Erythroblast (primary cell): ENCODE measurements at regions not wholly inside any gene's neighbourhood (a gene's known extent, or its start where the extent isn't known, plus 50 kb on each side); places are given as distances from the start of the nearest gene placed in this dataset.

ENCODE experiments used
- GATA1 ChIP-seq: IDR thresholded peaks from 2 replicates; pipeline ENCODE4 v1.6.1; 2011; ENCODE audit warnings: low read depth, mild to moderate bottlenecking, control low read depth, low read length, moderate library complexity
- POLR2A ChIP-seq: IDR thresholded peaks from 2 replicates; pipeline ENCODE4 v1.6.1; 2011; ENCODE audit warnings: mild to moderate bottlenecking, low read length

DNA sequence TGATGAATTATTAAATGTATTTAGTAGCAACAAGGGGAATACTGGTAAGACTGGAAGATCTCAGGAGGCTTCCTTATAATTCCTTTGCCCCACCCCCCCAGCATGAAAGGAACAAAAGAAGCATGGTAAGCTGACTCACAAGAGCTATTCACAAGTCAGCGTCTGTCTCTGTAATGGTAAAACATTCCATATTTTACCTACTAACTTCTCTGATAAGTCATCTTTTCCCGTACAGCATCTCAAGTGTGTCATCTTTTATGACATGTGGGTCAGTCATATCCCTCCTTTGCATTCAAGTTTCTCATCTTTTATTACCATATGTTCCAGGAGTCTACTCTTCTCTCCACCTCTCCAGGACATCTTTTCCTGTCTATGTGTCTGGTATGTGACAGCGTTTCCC lies 241.3 kb downstream of the PLA2G4A start:
- TF ChIP-seq POLR2A (no peak), GATA1 (no peak)
